ENCODE measurements at regions not wholly inside any gene's neighbourhood (a gene's known extent, or its start where the extent isn't known, plus 50 kb on each side); places are given as distances from the start of the nearest gene placed in this dataset.
A peak's percentile ranks its signal among the peaks of the same experiment; 100 is the strongest.

DNA sequence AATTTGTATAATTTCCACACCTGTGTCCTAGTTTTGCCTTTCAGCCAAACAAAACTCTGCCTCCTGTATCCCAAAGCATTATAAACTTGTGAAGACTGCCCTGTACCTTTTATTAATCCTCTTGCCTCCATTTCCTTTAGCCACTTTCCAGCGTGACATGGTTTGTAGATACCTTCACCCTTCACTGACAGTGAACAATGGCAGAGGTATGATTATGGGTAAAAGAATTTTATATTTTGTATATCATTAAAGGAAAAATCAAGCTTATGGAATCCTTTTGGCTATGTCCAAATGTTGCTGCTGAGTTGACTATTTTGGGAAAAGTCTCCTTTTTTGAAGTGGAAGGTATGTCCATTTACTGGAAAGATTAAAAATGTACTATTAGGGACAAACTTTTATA, 251.7 kb downstream of the HNMT start:
- DNase-seq (ENCODE audit: low read depth), result no peak
- TF ChIP-seq, protein P1, sequence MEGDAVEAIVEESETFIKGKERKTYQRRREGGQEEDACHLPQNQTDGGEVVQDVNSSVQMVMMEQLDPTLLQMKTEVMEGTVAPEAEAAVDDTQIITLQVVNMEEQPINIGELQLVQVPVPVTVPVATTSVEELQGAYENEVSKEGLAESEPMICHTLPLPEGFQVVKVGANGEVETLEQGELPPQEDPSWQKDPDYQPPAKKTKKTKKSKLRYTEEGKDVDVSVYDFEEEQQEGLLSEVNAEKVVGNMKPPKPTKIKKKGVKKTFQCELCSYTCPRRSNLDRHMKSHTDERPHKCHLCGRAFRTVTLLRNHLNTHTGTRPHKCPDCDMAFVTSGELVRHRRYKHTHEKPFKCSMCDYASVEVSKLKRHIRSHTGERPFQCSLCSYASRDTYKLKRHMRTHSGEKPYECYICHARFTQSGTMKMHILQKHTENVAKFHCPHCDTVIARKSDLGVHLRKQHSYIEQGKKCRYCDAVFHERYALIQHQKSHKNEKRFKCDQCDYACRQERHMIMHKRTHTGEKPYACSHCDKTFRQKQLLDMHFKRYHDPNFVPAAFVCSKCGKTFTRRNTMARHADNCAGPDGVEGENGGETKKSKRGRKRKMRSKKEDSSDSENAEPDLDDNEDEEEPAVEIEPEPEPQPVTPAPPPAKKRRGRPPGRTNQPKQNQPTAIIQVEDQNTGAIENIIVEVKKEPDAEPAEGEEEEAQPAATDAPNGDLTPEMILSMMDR (conservative IDR thresholded peaks at IDR 0.05; ENCODE audit: low read depth, low read length), result no peak

DNA sequence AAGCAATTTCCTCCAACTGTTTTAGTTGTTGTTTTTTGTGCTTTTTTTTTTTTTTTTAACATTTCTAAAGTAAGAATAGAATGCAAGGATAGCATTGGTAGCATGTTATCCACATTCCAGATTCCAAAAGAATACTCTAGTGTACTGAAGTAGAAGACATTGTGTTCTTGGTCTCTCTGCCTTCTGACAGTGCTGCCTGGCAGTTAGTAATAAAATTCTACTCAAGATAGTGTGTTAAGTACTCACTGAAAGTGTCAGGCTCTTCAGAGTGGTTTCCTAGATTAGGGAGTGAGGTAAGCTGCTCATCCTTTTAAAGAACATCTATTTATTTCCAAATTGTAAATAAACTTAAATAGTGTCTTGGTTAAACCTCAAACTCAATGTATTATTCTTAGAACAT, 253.7 kb downstream of the HNMT start:
- TF ChIP-seq, protein P1 (conservative IDR thresholded peaks at IDR 0.05; ENCODE audit: low read depth, low read length), result no peak
- DNase-seq (ENCODE audit: low read depth), result no peak
- H3K4me3 ChIP-seq (ENCODE audit: low read depth, low read length), result no peak overlapping the region

More for the DNA sequence above, 251.7 kb downstream of the HNMT start:
- no peak overlapping the region for H3K4me3 ChIP-seq (ENCODE audit: low read depth, low read length)

DNA sequence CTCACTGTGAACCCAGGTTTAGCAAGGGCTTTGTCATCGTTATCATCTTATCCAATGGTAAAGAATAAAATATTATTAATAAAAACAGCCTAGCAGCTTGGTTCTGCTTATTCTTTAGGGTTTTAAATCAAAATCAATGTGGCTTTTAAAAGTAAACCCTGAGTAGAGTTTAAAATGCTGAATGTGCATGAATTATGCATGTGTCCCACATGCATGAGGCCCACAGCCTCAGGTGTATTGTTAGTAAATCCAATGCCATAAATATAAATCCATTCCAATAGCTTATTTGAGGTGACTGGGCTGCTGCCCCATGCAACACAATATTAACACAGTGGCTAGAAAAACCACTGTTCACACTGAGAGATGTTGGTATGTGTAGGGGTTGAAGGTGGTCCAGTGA, 254.1 kb downstream of the HNMT start:
- TF ChIP-seq, protein P1 (conservative IDR thresholded peaks at IDR 0.05; ENCODE audit: low read depth, low read length), result no peak
- no peak for DNase-seq (ENCODE audit: low read depth)
- H3K4me3 ChIP-seq (ENCODE audit: low read depth, low read length), result no peak overlapping the region

- DNase-seq (ENCODE audit: low read depth), result no peak
- TF ChIP-seq, protein P1 (conservative IDR thresholded peaks at IDR 0.05; ENCODE audit: low read depth, low read length), result no peak
- no peak overlapping the region for H3K4me3 ChIP-seq (ENCODE audit: low read depth, low read length)
Measured at GRCh38 chr2:138219961-138220360, 255.7 kb downstream of the HNMT start.

- no peak for DNase-seq (ENCODE audit: low read depth)
- TF ChIP-seq, protein P1 (conservative IDR thresholded peaks at IDR 0.05; ENCODE audit: low read depth, low read length), result no peak
- no peak overlapping the region for H3K4me3 ChIP-seq (ENCODE audit: low read depth, low read length)
Measured at GRCh38 chr2:138221358-138221757, 257.1 kb downstream of the HNMT start.

GRCh38 chr2:138223319-138223718, 259.0 kb downstream of the HNMT start:
- peak; percentile 14 for DNase-seq (ENCODE audit: low read depth)
- TF ChIP-seq, protein P1 (conservative IDR thresholded peaks at IDR 0.05; ENCODE audit: low read depth, low read length), result no peak
- no peak overlapping the region for H3K4me3 ChIP-seq (ENCODE audit: low read depth, low read length)

DNA sequence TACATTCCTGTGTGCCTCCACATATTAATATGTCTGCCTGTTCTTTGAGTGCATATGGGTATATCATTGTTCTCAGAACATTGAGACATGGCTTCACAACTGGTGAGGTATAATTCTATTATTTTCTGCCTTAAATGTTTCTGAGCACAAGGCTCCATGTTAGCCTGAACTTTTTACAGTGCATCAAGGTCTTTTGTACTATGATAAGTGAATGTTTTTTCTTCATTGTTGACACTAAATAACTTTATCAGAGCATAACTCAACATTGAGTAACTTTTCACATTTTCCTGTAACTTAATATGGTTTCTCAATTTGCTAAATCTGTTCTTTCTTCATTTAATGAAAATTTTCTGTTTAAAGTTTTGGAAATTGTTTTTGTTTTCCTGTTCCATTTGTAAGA, 262.9 kb downstream of the HNMT start:
- DNase-seq (ENCODE audit: low read depth), result no peak
- TF ChIP-seq, protein P1 (conservative IDR thresholded peaks at IDR 0.05; ENCODE audit: low read depth, low read length), result no peak
- H3K4me3 ChIP-seq (ENCODE audit: low read depth, low read length), result no peak overlapping the region
